ENCODE measurements at regions not wholly inside any gene's neighbourhood (a gene's known extent, or its start where the extent isn't known, plus 50 kb on each side); places are given as distances from the start of the nearest gene placed in this dataset.

GRCh38 chr1:2877391-2877790, 75.9 kb upstream of the TTC34 start:
- TF ChIP-seq CTCF (IDR thresholded peaks at IDR 0.05; ENCODE audit: low read depth, low read length, poor library complexity, severe bottlenecking) (no peak), EZH2phosphoT487 (IDR thresholded peaks at IDR 0.05; ENCODE audit: borderline replicate concordance, low read length) (no peak)

All from DOHH2 (cell line).